PC-3 (cell line): ENCODE measurements at regions not wholly inside any gene's neighbourhood (a gene's known extent, or its start where the extent isn't known, plus 50 kb on each side); places are given as distances from the start of the nearest gene placed in this dataset.

Experiments
- ATAC-seq: fragments of 200-7000 bp; cut with Tn5 transposase; 2 replicates; pipeline ENCODE4 v1.9.1; 2020; ENCODE audit warnings: mild to moderate bottlenecking, moderate library complexity
- BruUV-seq: library from RNA; stranded (reverse); fragments of 400-500 nt; replicated peaks from 2 replicates; lab custom pipeline; 2021; lab: Mats Ljungman, UMichigan
- CTCF ChIA-PET: fragments of 300-600 bp; sonication (Branson Sonifier 250); formaldehyde crosslinking; loops from one replicate; lab custom pipeline; 2022; ENCODE audit warnings: antibody characterized with exemption; lab: Charles Lee
- POLR2A ChIA-PET: fragments of 300-600 bp; sonication (Branson Sonifier 250); formaldehyde crosslinking; loops from one replicate; lab custom pipeline; 2022; ENCODE audit warnings: antibody characterized with exemption; ENCODE audit not compliant: unreplicated experiment; lab: Charles Lee
- DNase-seq: peaks from one replicate; pipeline ENCODE4 v3.0.0-alpha.2; 2015
- H2AFZ ChIP-seq: fragments of 300-600 bp; sonication (generic); 2 replicates; pipeline ENCODE4 v1.6.0; 2016; ENCODE audit warnings: antibody characterized with exemption, low read length
- H3F3A ChIP-seq: fragments of 300-600 bp; sonication (generic); one replicate; pipeline ENCODE4 v1.6.0; 2017; ENCODE audit warnings: antibody characterized with exemption, low read length, control low read depth, mild to moderate bottlenecking; ENCODE audit not compliant: unreplicated experiment
- H3K27ac ChIP-seq: fragments of 300-600 bp; sonication (generic); 2 replicates; pipeline ENCODE4 v1.5.1; 2016; ENCODE audit warnings: mild to moderate bottlenecking, low read length
- H3K27me3 ChIP-seq: fragments of 300-600 bp; sonication (generic); 2 replicates; pipeline ENCODE4 v1.6.1; 2016; ENCODE audit warnings: low read length, mixed read lengths
- H3K36me3 ChIP-seq: fragments of 300-600 bp; sonication (generic); 2 replicates; pipeline ENCODE4 v1.6.1; 2016; ENCODE audit warnings: low read depth, mixed run types, low read length, mixed read lengths
- H3K4me1 ChIP-seq: fragments of 300-600 bp; sonication (generic); 2 replicates; pipeline ENCODE4 v1.5.1; 2016; ENCODE audit warnings: low read length; ENCODE audit not compliant: insufficient read depth
- H3K4me2 ChIP-seq: fragments of 300-600 bp; sonication (generic); 2 replicates; pipeline ENCODE4 v1.6.0; 2016; ENCODE audit warnings: low read length
- H3K4me3 ChIP-seq: fragments of 300-600 bp; sonication (generic); 2 replicates; pipeline ENCODE4 v1.5.1; 2016; ENCODE audit warnings: mild to moderate bottlenecking, low read length, mixed read lengths
- H3K79me2 ChIP-seq: fragments of 300-600 bp; sonication (generic); 2 replicates; pipeline ENCODE4 v1.6.1; 2017; ENCODE audit warnings: low read length, mixed read lengths
- H3K9ac ChIP-seq: fragments of 300-600 bp; sonication (generic); 2 replicates; pipeline ENCODE4 v1.6.0; 2016; ENCODE audit warnings: mild to moderate bottlenecking, low read length
- H3K9me2 ChIP-seq: fragments of 300-600 bp; sonication (generic); replicated peaks from 2 replicates; pipeline ENCODE4 v1.6.1; 2016; ENCODE audit warnings: mixed run types, low read length, mixed read lengths
- H3K9me3 ChIP-seq: fragments of 300-600 bp; sonication (generic); 2 replicates; pipeline ENCODE4 v1.6.1; 2016; ENCODE audit warnings: low read length, mixed read lengths
- H4K20me1 ChIP-seq: fragments of 300-600 bp; sonication (generic); 2 replicates; pipeline ENCODE4 v1.6.1; 2016; ENCODE audit warnings: low read length, mixed read lengths
- CTCF ChIP-seq: fragments of 300-600 bp; sonication (generic); conservative IDR thresholded peaks from 2 replicates; pipeline ENCODE4 v1.5.1; 2017; ENCODE audit warnings: antibody characterized with exemption, low read depth, mild to moderate bottlenecking, low read length
- EZH2 ChIP-seq: fragments of 300-600 bp; sonication (generic); IDR thresholded peaks from one replicate; pipeline ENCODE4 v1.6.1; 2017; ENCODE audit warnings: antibody characterized with exemption, mild to moderate bottlenecking, low read length; ENCODE audit not compliant: unreplicated experiment
- EZH2phosphoT487 ChIP-seq: fragments of 300-600 bp; sonication (generic); IDR thresholded peaks from 2 replicates; pipeline ENCODE4 v1.6.1; 2018; ENCODE audit warnings: mild to moderate bottlenecking, antibody characterized with exemption, low read length, borderline replicate concordance
- intact Hi-C: fragments of 100-400 bp; cut with micrococcal nuclease; formaldehyde crosslinking; loops from 2 replicates; pipeline ENCODE4 v1.9.0; 2023

GRCh38 chr15:61281328-61281727 lies 52.2 kb upstream of the RORA start:
- H3K9ac ChIP-seq = no peak overlapping the region
- H3K9me3 ChIP-seq = no peaks in the 10 kb centered on the region
- H3K9me2 ChIP-seq = no peaks in the 10 kb centered on the region
- 0 out of 2 replicates have a peak, but pooled peaks cover 7% of the 10 kb centered on the region for H3K27me3 ChIP-seq
- no TSS peak for BruUV-seq
- ATAC-seq = no peak
- intact Hi-C loops = no loop called here
- no peak overlapping the region for H3K4me3 ChIP-seq
- ChIA-PET POLR2A (no interaction called here), CTCF (no interaction called here)
- no peak for DNase-seq
- H3K27ac ChIP-seq = no peak overlapping the region
- no peak overlapping the region for H3K4me2 ChIP-seq
- H4K20me1 ChIP-seq = no peaks in the 10 kb centered on the region
- no peak overlapping the region for H2AFZ ChIP-seq
- TF ChIP-seq CTCF (no peak), EZH2 (no peak), EZH2phosphoT487 (no peak)
- H3K79me2 ChIP-seq = no peaks in the 10 kb centered on the region
- H3K36me3 ChIP-seq = no peaks in the 10 kb centered on the region
- H3K4me1 ChIP-seq = no peaks in the 10 kb centered on the region
- no peaks in the 10 kb centered on the region for H3F3A ChIP-seq
